Psoas muscle (tissue), 7 donors: ENCODE measurements at regions not wholly inside any gene's neighbourhood (a gene's known extent, or its start where the extent isn't known, plus 50 kb on each side); places are given as distances from the start of the nearest gene placed in this dataset.

Experiments
- ATAC-seq, 4 donors: fragments of 200-7000 bp; cut with Tn5 transposase; one replicate each; pipeline ENCODE4 v1.9.1; 2020; ENCODE audit warnings: moderate library complexity in 3 of 4, mild to moderate bottlenecking in 2 of 4
- DNase-seq, 2 donors: peaks; one replicate each; pipeline ENCODE4 v3.0.0-alpha.2; 2020
- H3K27ac ChIP-seq: fragments of 200-600 bp; one replicate; pipeline ENCODE4 v1.8.0; 2022
- H3K27me3 ChIP-seq, 3 donors: fragments of 200-600 bp in 1 of 3; one replicate each; pipeline versions ENCODE4 v1.6.1 to v1.8.0; 2013 to 2022; ENCODE audit warnings: low read length in 2 of 3, mild to moderate bottlenecking in 2 of 3, moderate library complexity in 1 of 3; ENCODE audit not compliant: insufficient read depth in 3 of 3
- H3K36me3 ChIP-seq, 2 donors: fragments of 200-600 bp in 1 of 2; one replicate each; pipeline versions ENCODE4 v1.6.1 to v1.8.0; 2013 to 2022; ENCODE audit warnings: low read depth in 1 of 2, mild to moderate bottlenecking in 1 of 2, moderate library complexity in 1 of 2; ENCODE audit not compliant: insufficient read depth in 1 of 2
- H3K4me1 ChIP-seq: fragments of 200-600 bp; one replicate; pipeline ENCODE4 v1.8.0; 2022
- H3K4me3 ChIP-seq: fragments of 200-600 bp; one replicate; pipeline ENCODE4 v1.8.0; 2022; ENCODE audit warnings: mild to moderate bottlenecking
- H3K9me3 ChIP-seq: fragments of 200-600 bp; one replicate; pipeline ENCODE4 v1.8.0; 2022
- WGBS, 3 donors: extraction: QIAGEN DNeasy Blood & Tissue Kit; methylation state at CpG; one replicate each; pipeline versions ENCODE4 v1.1.6 to v1.1.7; 2013; 5-methylcytosine and 5-hydroxymethylcytosine counted together
- intact Hi-C, 2 donors: fragments of 100-400 bp; cut with DNase I; formaldehyde crosslinking; loops; one replicate each; pipeline versions ENCODE4 v1.11.0 to v1.14.2; 2022
- TF ChIP-seq, protein P1 (sequence below): fragments of 200-600 bp; IDR thresholded peaks from one replicate; pipeline ENCODE4 v1.8.0; 2022; ENCODE audit warnings: antibody characterized with exemption
- donor health status: healthy with polysubstance abuse.
- donor health status: DM: no; HTN: no; CAD: no; lungs with moderate emphysema.
- donor health status: Bipolar disorder and iron deficiency.
- donor health status: healthy.
- donor health status: DM: yes; HTN: yes; CAD: no.
- donor health status: DM: no; HTN: no; CAD: no.
- donor health status: DM: yes; HTN: yes; CAD: no.

DNA sequence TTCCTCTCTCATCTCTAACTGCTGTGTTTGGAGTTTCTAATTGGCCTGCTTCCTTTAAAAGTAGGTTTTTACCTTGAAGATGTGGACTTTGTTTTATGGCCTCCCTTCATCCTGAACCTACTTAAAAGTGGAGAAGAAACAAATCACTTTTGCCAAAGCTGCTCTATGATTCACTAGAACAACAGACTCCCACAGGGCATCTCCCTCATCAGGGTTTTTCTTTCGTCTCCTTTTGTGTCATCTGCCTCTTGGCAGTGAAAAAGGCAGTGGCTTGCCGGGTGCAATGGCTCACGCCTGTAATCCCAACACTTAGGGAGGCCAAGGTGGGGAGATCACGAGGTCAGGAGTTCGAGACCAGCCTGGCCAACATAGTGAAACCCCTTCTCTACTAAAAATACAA, 186.6 kb upstream of the MTNR1B start:
- no peak for ATAC-seq
- TF ChIP-seq, protein P1, sequence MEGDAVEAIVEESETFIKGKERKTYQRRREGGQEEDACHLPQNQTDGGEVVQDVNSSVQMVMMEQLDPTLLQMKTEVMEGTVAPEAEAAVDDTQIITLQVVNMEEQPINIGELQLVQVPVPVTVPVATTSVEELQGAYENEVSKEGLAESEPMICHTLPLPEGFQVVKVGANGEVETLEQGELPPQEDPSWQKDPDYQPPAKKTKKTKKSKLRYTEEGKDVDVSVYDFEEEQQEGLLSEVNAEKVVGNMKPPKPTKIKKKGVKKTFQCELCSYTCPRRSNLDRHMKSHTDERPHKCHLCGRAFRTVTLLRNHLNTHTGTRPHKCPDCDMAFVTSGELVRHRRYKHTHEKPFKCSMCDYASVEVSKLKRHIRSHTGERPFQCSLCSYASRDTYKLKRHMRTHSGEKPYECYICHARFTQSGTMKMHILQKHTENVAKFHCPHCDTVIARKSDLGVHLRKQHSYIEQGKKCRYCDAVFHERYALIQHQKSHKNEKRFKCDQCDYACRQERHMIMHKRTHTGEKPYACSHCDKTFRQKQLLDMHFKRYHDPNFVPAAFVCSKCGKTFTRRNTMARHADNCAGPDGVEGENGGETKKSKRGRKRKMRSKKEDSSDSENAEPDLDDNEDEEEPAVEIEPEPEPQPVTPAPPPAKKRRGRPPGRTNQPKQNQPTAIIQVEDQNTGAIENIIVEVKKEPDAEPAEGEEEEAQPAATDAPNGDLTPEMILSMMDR: no peak
- no peaks in the 10 kb centered on the region for H3K9me3 ChIP-seq
- H3K4me1 ChIP-seq: no peaks in the 10 kb centered on the region
- intact Hi-C loops: no loop called here
- no peak for DNase-seq
- WGBS, 3 donors: 74 to 80% (median 76%) methylated on average over 5 of the region's 5 CpGs
- no peak overlapping the region for H3K4me3 ChIP-seq
- H3K27ac ChIP-seq: no peak overlapping the region
- H3K36me3 ChIP-seq: no peaks in the 10 kb centered on the region
- H3K27me3 ChIP-seq: peaks cover 0 to 1% (median 0%) of the 10 kb centered on the region in 3 donors

DNA sequence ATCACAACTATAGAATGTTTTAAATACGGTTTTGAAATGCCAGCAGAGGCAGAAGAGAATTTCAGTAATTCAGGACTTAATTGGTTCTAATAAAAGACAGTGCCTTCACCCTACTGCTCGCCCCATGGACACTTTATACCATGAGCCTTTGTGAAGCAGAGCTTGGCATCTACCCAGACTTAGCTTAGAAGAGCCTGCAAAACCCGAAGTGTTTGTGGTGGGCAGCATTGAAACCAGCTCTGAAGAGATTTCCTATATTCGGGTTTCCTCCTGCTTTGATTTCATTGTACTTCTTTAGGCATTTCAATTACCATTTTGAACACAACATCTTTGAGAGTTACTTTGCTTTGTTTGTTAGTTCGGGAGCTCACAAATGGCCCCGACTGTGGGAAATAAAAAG, 185.1 kb upstream of the MTNR1B start:
- H3K36me3 ChIP-seq: no peaks in the 10 kb centered on the region
- ATAC-seq (no peak), DNase-seq (no peak)
- no peak overlapping the region for H3K4me3 ChIP-seq
- no peak overlapping the region for H3K27ac ChIP-seq
- 39 to 45% (median 44%) methylated on average over 6 of the region's 6 CpGs for WGBS, 3 donors
- no peaks in the 10 kb centered on the region for H3K9me3 ChIP-seq
- TF ChIP-seq, protein P1: no peak
- intact Hi-C loops: no loop called here
- no peaks in the 10 kb centered on the region for H3K27me3 ChIP-seq
- no peaks in the 10 kb centered on the region for H3K4me1 ChIP-seq

DNA sequence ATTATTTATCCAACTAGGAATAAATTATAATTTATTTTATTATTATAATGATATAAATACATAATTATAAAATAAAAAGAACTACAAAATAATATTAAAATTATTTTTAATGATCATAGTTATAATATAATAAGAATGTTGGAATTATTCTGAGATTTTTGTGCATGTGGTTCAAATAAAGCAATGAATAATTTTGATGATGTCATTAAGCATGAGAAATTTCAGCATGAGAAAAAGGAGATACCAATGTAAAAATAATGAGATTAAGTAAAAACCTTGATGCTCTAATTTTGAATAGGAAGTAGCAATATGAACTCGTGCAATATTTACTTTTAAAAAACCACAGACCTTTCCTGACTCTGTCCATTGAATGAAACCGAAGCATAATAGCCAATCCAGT, 181.8 kb upstream of the MTNR1B start:
- no peaks in the 10 kb centered on the region for H3K36me3 ChIP-seq
- no peaks in the 10 kb centered on the region for H3K4me1 ChIP-seq
- no peaks in the 10 kb centered on the region for H3K27me3 ChIP-seq
- DNase-seq: no peak
- ATAC-seq: no peak
- intact Hi-C loops: no loop called here
- TF ChIP-seq, protein P1: no peak
- no peak overlapping the region for H3K4me3 ChIP-seq
- H3K27ac ChIP-seq: no peak overlapping the region
- 76 to 87% (median 85%) methylated on average over 2 of the region's 2 CpGs for WGBS, 3 donors
- no peaks in the 10 kb centered on the region for H3K9me3 ChIP-seq

DNA sequence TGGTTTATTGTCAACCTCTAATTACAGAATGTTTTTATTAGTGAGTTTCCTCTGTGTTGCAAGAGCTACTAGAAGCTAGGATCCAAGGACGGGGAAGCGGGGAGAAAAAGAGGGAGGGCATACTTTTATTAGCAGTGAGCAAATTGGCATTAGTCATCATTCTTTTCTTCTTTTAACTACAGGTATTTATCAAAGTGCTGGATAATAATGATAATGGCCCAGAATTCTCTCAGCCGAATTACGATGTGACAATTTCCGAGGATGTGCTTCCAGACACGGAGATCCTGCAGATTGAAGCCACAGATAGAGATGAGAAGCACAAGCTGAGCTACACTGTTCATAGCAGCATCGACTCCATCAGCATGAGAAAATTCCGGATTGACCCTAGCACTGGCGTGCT, 179.7 kb upstream of the MTNR1B start:
- no peak for ATAC-seq
- no peaks in the 10 kb centered on the region for H3K27me3 ChIP-seq
- DNase-seq: no peak
- H3K4me1 ChIP-seq: no peaks in the 10 kb centered on the region
- H3K9me3 ChIP-seq: no peaks in the 10 kb centered on the region
- intact Hi-C loops: no loop called here
- no peak overlapping the region for H3K27ac ChIP-seq
- 87 to 90% (median 90%) methylated on average over 9 of the region's 9 CpGs for WGBS, 3 donors
- no peaks in the 10 kb centered on the region for H3K36me3 ChIP-seq
- H3K4me3 ChIP-seq: no peak overlapping the region
- TF ChIP-seq, protein P1: no peak

DNA sequence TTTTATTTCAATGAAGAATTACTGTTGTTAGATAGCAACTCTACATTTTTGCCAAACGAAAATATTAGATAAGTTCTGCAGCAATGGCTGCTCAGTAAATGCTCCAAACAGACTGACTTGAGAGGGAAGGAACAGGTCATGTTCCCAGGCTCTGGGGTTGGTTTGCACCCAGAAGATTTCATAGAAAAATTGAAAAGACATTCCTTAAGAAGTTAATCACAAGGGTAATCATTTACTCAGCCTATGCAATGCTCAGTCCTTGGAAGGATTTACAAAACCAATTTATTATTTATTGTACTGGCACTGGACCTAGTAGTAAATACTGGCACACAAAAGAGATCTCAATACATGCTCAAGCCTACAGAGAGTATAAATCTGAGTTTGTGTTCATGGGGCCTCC, 179.1 kb upstream of the MTNR1B start:
- no peak for ATAC-seq
- H3K27me3 ChIP-seq: no peaks in the 10 kb centered on the region
- 70 to 77% (median 72%) methylated on average over 1 of the region's 1 CpG for WGBS, 3 donors
- TF ChIP-seq, protein P1: no peak
- intact Hi-C loops: no loop called here
- DNase-seq: no peak
- no peaks in the 10 kb centered on the region for H3K36me3 ChIP-seq
- no peaks in the 10 kb centered on the region for H3K9me3 ChIP-seq
- H3K4me3 ChIP-seq: no peak overlapping the region
- H3K27ac ChIP-seq: no peak overlapping the region
- H3K4me1 ChIP-seq: no peaks in the 10 kb centered on the region
